SIG-M5 treated with dmso at 0.1 percent for 504 hours (cell line): ENCODE measurements at regions not wholly inside any gene's neighbourhood (a gene's known extent, or its start where the extent isn't known, plus 50 kb on each side); places are given as distances from the start of the nearest gene placed in this dataset.

Experiments used
- DNase-seq: peaks from one replicate; lab custom pipeline; 2025; ENCODE audit not compliant: unreplicated experiment; lab: John Stamatoyannopoulos, UW

DNA sequence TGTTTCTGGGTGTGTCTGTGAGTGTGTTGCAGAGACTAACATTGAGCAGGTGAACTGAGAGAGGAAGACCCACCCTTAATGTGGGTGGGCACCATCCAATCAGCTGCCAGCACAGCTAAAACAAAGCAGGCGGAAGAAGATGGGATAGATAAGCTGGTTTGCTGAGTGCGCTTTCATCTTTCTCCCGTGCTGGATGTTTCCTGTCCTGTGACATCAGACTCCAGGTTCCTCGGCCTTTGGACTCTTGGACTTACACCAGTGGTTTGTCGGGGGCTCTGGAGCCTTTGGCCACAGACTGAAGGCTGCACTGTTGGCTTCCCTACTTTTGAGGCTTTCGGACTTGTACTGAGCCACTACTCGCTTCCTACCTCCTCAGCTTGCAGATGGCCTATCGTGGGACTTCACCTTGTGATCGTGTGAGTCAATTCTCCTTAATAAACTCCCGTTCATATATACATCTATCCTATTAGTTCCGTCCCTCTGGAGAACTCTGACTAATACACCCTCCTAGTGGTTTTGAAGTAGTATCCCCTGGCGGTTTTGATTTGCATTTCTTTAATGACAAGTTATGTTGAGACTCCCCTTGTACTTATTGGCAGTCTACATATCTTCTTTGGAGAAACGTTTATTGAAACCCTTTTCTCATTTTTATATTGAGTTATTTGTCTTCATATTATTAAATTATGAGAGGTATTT lies 546.6 kb upstream of the TMPRSS15 start:
- no peak for DNase-seq

GRCh38 chr21:18951271-18952038 lies 547.9 kb upstream of the TMPRSS15 start:
- peak; percentile 48 for DNase-seq

DNA sequence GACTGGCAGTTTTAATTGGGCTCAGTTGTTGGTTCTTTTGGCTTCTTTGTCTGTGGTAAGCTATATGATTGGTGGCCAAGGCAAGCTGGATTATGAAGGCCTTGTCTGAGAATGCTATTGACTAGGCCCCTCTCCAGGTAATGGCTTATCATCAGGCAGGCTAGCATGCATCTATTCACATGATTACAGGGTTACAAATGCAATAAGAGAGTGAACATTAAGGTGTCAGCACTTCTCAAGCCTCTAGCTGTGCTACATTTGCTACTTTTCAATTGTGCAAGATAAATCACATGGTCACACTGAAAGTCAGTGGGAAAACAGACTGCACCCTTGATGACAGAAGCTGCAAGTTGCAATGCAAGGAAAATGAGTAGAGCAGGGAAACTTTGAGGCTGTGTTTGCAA lies 550.9 kb upstream of the TMPRSS15 start:
- no peak for DNase-seq

- DNase-seq: no peak
Measured at GRCh38 chr21:18959817-18960216, 556.2 kb upstream of the TMPRSS15 start.

DNA sequence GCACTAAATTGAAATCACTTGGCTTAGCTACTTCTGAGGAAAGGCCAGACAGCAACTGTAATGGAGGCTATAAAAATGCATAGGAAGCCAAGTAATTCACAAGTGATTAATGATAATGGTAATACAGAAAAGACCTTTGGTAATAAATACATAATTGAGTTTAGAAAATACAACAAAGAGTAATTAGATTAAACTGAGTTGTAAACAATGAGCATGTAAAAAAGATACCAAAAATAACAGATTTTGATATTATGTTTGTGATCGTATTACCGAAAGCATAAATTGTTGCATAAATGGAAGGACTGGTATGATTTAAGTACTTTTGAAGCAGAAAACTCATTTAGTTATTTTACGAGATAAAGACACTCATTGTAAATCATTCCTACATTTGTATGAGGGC lies 556.7 kb upstream of the TMPRSS15 start:
- no peak for DNase-seq

DNA sequence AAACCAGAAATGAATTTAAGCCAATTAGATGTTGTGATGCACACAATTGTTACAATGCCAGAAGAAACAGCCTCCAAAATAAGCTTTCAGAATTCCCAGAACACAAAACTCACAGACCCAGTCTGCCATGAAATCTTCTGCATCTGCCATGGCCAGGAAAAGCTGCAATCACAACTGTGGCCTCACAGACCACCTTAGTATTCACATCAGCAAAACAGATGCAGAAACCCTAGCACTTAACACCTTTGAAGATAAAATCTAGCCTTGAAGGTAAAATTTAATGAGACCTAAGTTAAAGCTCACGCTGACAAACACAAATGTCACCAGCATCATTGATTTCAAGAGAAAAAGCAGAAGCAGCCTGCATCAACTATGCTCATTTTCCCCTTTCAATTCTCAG lies 566.8 kb upstream of the TMPRSS15 start:
- DNase-seq: no peak

GRCh38 chr21:18970941-18971340 lies 567.4 kb upstream of the TMPRSS15 start:
- DNase-seq: no peak

DNA sequence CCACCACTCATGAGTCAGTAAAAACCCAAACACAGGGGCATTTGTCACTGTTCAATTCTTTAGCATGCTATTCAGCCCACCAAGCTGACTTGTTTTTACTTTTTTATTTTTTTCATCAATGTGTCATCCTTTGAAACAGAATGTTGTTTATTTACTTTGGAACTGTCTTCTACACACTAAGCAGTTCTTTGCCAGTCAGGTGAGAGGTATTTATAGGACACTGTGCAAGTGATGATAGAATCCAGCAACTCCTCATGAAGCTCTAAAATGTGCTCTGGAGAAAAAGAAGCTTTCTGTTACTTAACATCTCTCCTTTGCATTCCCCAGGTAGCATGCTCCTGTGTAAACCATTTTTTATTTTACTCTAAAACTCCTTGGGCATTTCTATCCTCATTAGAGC lies 582.0 kb upstream of the TMPRSS15 start:
- no peak for DNase-seq

GRCh38 chr21:18986197-18986596 lies 582.6 kb upstream of the TMPRSS15 start:
- DNase-seq: no peak

DNA sequence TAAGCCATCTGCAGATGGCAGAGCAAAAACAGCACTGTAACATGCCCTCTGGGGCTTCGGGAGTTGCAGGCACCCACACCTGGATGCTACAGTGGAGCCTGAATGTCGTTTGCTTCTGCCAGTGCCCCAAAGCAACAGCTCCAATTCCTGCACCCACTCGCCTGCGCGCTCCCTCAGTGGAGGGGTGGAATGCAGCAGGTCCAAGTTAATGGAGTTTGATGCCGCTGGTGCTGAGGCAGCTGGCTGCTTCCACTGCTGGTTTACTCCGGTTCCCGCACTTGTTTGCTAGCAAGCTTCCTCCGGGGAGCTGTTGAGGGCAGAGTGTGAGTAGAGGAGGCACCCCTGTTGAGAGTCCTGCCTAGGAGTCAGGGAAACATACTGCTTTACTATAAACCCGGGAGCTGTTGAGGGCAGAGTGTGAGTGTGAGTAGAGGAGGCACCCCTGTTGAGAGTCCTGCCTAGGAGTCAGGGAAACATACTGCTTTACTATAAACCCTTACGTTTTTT lies 584.0 kb upstream of the TMPRSS15 start:
- no peak for DNase-seq

GRCh38 chr21:18989953-18990495 lies 586.4 kb upstream of the TMPRSS15 start:
- no peak for DNase-seq

DNA sequence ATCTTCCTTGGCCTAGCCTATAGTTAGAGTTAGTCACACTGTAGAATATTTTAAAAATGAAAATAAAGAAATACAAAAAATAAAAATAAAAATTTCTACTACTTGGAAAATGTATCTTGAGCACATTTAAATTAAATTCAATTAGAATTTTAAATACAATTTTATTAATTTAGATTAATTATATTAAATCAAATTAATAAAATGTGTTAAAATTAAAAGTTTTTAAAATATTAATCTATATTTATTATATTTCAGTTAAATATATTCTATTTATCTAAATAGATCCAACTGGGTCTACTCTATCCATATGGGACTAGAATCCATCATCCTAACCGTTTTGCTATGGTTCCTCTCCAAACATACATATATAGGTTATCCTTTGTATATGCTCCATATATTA lies 588.3 kb upstream of the TMPRSS15 start:
- DNase-seq: no peak

DNA sequence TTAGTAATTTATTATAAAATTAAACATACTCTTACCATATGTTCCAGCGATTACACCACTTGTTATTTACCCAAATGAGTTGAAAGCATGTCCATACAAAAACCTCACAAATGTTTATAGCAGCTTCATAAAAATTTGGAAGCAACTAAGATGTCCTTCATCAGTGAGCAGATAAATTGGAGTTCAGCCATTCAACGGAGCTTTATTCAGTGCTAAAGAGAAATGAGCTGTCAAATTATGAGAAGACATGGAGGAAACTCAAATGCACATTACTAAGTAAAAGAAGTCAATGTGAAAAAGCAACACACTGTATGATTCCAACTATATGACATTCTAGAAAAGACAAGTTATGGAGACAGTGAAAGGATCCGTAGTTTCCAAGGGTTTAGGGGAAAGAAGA lies 606.7 kb upstream of the TMPRSS15 start:
- no peak for DNase-seq

GRCh38 chr21:19010996-19011395 lies 607.4 kb upstream of the TMPRSS15 start:
- no peak for DNase-seq

DNA sequence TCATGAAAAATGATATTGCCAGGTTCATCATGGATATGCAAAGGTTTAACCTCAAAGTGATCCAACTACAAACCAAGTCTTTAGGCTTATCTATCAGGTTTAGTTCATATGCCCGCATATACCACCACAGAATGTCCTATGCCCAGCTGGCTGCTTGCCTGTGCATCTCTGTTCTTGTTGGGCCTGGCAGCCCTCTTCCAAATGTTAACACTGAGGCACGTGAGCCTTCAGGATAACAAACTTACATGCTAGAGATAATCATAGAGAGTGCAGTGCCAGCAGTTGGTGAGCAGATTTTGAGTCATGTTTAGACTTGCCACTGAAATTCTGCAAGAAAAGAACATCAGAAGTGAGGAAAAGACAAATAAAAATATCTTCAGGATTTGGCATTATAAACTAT lies 607.9 kb upstream of the TMPRSS15 start:
- DNase-seq: no peak

DNA sequence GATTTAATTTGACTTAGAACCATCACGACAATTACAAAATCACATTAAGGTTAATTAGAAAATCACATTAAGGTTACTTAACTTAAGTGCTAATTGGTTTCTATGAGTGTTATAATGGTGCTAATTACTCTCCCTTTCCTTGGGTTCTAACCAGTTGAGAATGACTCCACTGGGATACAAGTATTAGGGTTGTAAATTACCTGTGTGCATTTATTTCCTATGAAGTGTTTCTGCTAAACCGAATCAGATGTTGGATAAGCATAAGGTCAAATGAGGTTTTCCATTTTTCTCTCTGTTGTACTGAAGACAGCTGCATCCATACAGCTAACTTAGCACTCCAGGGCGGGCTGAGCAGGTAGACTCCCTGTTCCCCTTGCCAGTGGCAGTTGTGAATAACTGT lies 610.3 kb upstream of the TMPRSS15 start:
- no peak for DNase-seq

DNA sequence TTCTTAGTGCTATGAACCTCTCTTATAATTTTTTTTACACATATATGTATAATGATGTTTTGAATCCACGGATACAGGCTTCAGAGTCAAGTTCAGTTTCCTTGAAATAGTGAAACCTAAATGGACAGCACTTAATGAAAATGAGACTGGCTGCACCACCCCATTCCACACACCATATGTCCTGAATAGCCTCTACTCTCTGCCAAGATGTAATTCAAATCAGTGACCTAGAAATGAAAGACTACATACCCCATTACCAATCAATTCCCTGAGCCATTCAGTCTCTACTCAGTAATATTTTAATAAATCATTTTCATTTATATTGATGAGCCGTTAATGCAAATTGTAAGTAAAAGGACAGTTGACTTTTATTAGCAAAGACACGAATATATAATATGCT lies 614.9 kb upstream of the TMPRSS15 start:
- DNase-seq: no peak

GRCh38 chr21:19022978-19023377 lies 619.4 kb upstream of the TMPRSS15 start:
- no peak for DNase-seq

GRCh38 chr21:19026911-19027310 lies 623.3 kb upstream of the TMPRSS15 start:
- DNase-seq: no peak

DNA sequence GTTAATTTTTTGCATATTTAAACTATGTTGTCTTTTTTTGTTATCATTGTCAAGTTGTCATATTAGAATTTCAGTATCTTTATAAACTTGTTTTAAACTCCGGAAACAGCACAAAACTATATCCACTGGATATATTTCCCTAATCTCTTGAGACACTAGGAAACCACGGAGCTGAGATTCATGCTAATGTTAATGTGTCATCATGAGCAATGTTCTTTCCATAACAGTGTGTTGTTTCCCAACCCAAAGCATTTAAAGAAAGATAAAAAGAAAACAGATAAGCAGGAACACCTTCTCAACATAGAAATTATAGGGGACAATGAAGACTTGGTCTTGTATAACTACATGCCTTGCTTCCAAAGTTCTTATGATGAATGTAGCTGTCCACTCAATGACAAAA lies 626.2 kb upstream of the TMPRSS15 start:
- DNase-seq: no peak

DNA sequence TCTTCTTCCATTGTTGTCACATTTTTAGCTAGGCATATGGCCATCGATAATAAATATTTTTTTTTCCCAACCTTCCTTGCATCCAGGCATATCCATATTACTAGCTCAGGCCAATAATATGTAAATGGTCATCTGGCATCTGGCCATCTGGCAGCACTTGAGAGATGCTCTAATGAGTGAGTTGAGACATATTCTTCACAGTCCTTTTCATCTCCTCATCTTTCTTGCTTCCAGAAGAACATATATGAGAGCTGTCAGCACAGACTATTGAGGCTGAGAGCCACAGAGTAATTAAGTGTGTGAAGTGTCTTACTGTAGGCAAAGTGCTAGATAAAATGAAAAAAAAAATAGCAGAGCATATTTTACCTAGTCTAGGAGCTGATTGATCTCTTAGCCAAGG lies 628.4 kb upstream of the TMPRSS15 start:
- DNase-seq: no peak

GRCh38 chr21:19034041-19034440 lies 630.5 kb upstream of the TMPRSS15 start:
- DNase-seq: no peak
